HEK293T (cell line): ENCODE measurements at regions not wholly inside any gene's neighbourhood (a gene's known extent, or its start where the extent isn't known, plus 50 kb on each side); places are given as distances from the start of the nearest gene placed in this dataset.

Experiments
- BHLHE40 ChIP-seq: fragments of 450-650 bp; IDR thresholded peaks from 2 replicates; pipeline ENCODE4 v1.6.1; 2016; ENCODE audit warnings: mild to moderate bottlenecking, moderate library complexity, borderline replicate concordance
- ELF4 ChIP-seq: fragments of 450-650 bp; IDR thresholded peaks from 2 replicates; pipeline ENCODE4 v1.6.1; 2017; ENCODE audit warnings: antibody characterized with exemption
- FOXK2 ChIP-seq: fragments of 450-650 bp; IDR thresholded peaks from 2 replicates; pipeline ENCODE4 v1.6.1; 2016; ENCODE audit warnings: mild to moderate bottlenecking
- FOXM1 ChIP-seq: fragments of 450-650 bp; IDR thresholded peaks from 2 replicates; pipeline ENCODE4 v1.6.1; 2017; ENCODE audit warnings: mild to moderate bottlenecking, borderline replicate concordance
- L3MBTL2 ChIP-seq: fragments of 450-650 bp; conservative IDR thresholded peaks from 2 replicates; pipeline ENCODE4 v1.6.1; 2016; ENCODE audit warnings: mild to moderate bottlenecking
- SP1 ChIP-seq: fragments of 450-650 bp; IDR thresholded peaks from 2 replicates; pipeline ENCODE4 v1.6.1; 2017
- ZNF384 ChIP-seq: fragments of 450-650 bp; IDR thresholded peaks from 2 replicates; pipeline ENCODE4 v1.6.1; 2016

DNA sequence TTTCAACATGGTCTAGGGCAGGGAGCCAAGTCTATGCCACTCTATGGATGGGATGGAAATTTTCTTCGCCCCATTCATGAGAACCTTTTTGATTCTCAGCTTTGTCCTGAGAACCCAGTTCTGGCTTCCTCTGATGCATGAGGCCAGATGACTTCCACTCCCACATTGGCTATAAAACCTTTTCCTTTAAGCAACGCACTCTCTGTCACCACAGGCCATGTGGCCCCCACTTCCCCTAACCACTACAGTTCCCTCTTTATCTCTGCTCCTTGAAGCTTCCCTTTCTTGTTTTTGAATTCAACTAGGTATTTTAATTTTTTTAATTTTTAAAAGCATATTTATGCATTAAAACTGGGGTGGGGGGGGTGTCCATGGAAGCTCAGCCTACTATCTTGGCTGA lies 401.3 kb downstream of the ENC1 start:
- no peak for TF ChIP-seq SP1
- no peak for TF ChIP-seq FOXM1
- TF ChIP-seq FOXK2: no peak
- no peak for TF ChIP-seq ZNF384
- no peak for TF ChIP-seq BHLHE40
- no peak for TF ChIP-seq ELF4
- no peak for TF ChIP-seq L3MBTL2
